ENCODE measurements at regions not wholly inside any gene's neighbourhood (a gene's known extent, or its start where the extent isn't known, plus 50 kb on each side); places are given as distances from the start of the nearest gene placed in this dataset.

DNA sequence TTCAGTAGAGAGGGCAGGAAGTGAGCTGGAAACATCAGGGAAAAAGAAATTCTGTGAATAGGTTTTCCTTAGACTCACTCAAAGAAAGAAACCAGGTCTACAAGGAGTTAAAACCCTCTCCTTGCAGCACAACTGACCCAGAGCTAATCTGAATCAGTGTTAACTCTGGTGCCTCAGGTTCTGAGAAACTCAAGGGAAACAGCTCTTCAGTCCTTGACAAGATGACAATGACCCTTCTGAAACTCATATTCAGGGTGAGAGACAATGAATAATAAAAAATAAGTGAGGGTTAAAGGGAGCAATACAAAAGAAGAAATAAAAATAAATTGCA is 903.6 kb downstream of the STPG2 start:
- Mint-ChIP-seq H3K4me3 (no peak overlapping the region), H3K9me3 (peaks cover 14% of the 10 kb centered on the region), H3K27ac (no peak overlapping the region), H3K4me1 (no peaks in the 10 kb centered on the region), H3K27me3 (ENCODE audit: low read depth) (no peaks in the 10 kb centered on the region), H3K36me3 (no peaks in the 10 kb centered on the region)
- DNase-seq (ENCODE audit: low spot score in 2 of 2, unreplicated experiment in 2 of 2): no peak
- TF ChIP-seq, protein P1, sequence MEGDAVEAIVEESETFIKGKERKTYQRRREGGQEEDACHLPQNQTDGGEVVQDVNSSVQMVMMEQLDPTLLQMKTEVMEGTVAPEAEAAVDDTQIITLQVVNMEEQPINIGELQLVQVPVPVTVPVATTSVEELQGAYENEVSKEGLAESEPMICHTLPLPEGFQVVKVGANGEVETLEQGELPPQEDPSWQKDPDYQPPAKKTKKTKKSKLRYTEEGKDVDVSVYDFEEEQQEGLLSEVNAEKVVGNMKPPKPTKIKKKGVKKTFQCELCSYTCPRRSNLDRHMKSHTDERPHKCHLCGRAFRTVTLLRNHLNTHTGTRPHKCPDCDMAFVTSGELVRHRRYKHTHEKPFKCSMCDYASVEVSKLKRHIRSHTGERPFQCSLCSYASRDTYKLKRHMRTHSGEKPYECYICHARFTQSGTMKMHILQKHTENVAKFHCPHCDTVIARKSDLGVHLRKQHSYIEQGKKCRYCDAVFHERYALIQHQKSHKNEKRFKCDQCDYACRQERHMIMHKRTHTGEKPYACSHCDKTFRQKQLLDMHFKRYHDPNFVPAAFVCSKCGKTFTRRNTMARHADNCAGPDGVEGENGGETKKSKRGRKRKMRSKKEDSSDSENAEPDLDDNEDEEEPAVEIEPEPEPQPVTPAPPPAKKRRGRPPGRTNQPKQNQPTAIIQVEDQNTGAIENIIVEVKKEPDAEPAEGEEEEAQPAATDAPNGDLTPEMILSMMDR (IDR thresholded peaks at IDR 0.05; ENCODE audit: unreplicated experiment): no peak

DNA sequence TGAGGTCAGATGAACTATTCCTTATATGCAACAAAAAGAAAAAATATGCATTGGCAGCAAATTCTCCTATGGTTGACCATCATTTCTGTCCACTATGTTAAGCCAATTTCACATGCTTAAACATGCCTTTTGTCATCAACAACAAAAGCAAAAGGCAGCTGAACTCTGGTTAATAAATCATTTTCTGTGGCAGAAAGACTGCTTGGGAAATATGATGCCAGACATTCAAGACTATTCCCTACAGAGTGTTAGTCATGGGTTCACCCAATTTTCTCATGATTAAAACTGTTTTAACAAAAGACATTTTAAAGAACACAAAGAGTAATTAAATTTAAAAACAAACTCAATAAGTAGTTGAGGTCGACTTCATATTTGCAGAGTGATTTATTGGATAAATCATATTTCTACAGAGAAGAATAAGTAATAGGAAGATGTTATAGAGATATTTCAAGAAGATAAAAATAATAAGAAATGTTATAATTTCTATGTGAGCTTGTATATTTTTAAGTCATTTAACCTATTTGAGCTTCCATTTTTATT is 890.6 kb downstream of the STPG2 start:
- Mint-ChIP-seq H3K27me3 (ENCODE audit: low read depth) (no peaks in the 10 kb centered on the region), H3K9me3 (peaks cover 16% of the 10 kb centered on the region), H3K36me3 (peaks cover 8% of the 10 kb centered on the region), H3K4me1 (peaks cover 10% of the 10 kb centered on the region), H3K4me3 (no peak overlapping the region), H3K27ac (no peak overlapping the region)
- TF ChIP-seq, protein P1 (IDR thresholded peaks at IDR 0.05; ENCODE audit: unreplicated experiment): no peak
- no peak for DNase-seq (ENCODE audit: low spot score in 2 of 2, unreplicated experiment in 2 of 2)

DNA sequence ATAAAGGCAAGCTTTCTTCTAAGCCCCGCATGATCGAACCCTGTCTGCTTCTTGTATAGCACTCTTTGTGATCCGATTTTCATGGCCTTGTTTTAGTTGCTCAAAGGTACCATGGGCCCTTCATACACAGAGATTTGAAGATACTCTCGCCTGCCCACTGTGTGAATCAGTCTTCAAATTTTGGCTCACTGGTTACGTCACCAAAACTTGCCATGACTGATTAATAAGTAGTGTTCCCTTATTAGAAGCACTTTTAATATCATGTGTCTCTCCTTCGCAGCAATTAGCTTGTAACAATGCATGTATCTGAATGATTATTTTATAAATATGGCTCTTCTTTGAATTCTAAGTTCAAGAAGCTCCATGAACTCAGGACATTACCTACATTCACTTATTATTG is 880.5 kb downstream of the STPG2 start:
- H3K27ac Mint-ChIP-seq: no peak overlapping the region
- DNase-seq (ENCODE audit: low spot score in 2 of 2, unreplicated experiment in 2 of 2): no peak
- H3K36me3 Mint-ChIP-seq: no peaks in the 10 kb centered on the region
- TF ChIP-seq, protein P1 (IDR thresholded peaks at IDR 0.05; ENCODE audit: unreplicated experiment): no peak
- peaks cover 21% of the 10 kb centered on the region for H3K9me3 Mint-ChIP-seq
- H3K4me1 Mint-ChIP-seq: peaks cover 15% of the 10 kb centered on the region
- no peaks in the 10 kb centered on the region for H3K27me3 Mint-ChIP-seq (ENCODE audit: low read depth)
- no peak overlapping the region for H3K4me3 Mint-ChIP-seq

DNA sequence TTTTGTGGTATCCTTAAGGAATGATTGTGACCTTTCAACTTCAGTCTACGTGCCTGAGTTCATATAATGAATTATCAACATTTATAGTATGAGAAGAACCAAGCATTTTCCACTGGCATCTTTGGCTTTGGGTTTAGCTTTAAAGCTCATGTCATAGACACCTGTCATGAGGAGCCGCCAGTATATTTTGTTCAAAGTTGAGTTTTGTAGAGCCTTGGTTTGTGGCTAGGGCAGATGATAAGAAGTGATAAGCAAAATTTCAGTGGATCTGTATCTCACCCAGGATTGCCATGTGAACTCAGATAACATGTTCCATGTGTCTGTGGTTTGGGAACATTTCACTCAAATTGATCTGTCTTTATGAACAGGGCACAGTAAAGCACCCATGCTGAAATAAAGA is 873.2 kb downstream of the STPG2 start:
- H3K9me3 Mint-ChIP-seq: peaks cover 19% of the 10 kb centered on the region
- H3K27me3 Mint-ChIP-seq (ENCODE audit: low read depth): no peaks in the 10 kb centered on the region
- peaks cover 8% of the 10 kb centered on the region for H3K4me1 Mint-ChIP-seq
- no peak for DNase-seq (ENCODE audit: low spot score in 2 of 2, unreplicated experiment in 2 of 2)
- no peak overlapping the region for H3K27ac Mint-ChIP-seq
- TF ChIP-seq, protein P1 (IDR thresholded peaks at IDR 0.05; ENCODE audit: unreplicated experiment): no peak
- H3K4me3 Mint-ChIP-seq: no peak overlapping the region
- peaks cover 10% of the 10 kb centered on the region for H3K36me3 Mint-ChIP-seq

DNA sequence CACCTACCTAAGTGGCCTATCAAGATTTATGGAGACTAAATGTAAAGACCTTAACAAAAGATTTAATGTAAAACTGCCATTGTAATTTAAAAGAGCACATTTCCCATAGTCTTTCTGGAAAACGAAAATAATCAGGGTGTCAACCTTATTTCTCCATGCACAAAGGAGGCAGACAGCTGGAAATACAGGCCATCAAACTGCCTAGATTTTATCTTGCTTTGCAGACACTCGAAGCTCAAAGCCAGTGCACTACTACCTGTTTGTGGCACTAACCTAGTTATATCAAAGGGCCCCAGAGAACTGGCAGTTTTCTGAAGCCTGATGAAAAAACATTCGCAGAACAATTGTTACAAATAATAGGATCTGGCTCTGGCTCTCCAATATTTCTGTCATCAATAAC is 863.9 kb downstream of the STPG2 start:
- Mint-ChIP-seq H3K27ac (no peak overlapping the region), H3K4me1 (peaks cover 7% of the 10 kb centered on the region), H3K4me3 (no peak overlapping the region), H3K36me3 (no peaks in the 10 kb centered on the region), H3K27me3 (ENCODE audit: low read depth) (no peaks in the 10 kb centered on the region), H3K9me3 (peaks cover 23% of the 10 kb centered on the region)
- DNase-seq (ENCODE audit: low spot score in 2 of 2, unreplicated experiment in 2 of 2): no peak
- TF ChIP-seq, protein P1 (IDR thresholded peaks at IDR 0.05; ENCODE audit: unreplicated experiment): no peak

DNA sequence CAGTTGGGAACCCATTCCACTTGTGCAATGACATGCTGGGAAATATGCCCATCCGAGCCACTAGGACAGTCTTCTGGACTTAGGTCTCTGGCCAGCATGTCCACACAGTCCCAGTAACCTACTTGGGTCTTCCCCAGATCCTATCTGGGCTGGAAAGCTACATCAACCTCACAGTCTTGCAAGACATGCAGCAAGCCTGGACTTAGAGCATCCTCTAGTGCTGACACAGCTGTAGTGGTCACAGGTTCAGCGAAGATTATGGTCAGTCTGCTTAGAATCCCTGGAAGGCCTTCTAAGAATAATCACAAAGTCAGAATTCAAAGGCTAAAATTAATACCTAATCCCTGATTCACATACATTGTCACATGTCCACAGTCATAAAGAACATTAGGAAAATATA is 842.7 kb downstream of the STPG2 start:
- H3K36me3 Mint-ChIP-seq: peaks cover 6% of the 10 kb centered on the region
- no peak overlapping the region for H3K4me3 Mint-ChIP-seq
- peaks cover 44% of the 10 kb centered on the region for H3K9me3 Mint-ChIP-seq
- no peak overlapping the region for H3K27ac Mint-ChIP-seq
- DNase-seq (ENCODE audit: low spot score in 2 of 2, unreplicated experiment in 2 of 2): no peak
- TF ChIP-seq, protein P1 (IDR thresholded peaks at IDR 0.05; ENCODE audit: unreplicated experiment): no peak
- H3K27me3 Mint-ChIP-seq (ENCODE audit: low read depth): no peaks in the 10 kb centered on the region
- peaks cover 4% of the 10 kb centered on the region for H3K4me1 Mint-ChIP-seq

Data from mesothelial cell of epicardium (in vitro differentiated cells).